Psoas muscle (tissue), 7 donors: ENCODE measurements at regions not wholly inside any gene's neighbourhood (a gene's known extent, or its start where the extent isn't known, plus 50 kb on each side); places are given as distances from the start of the nearest gene placed in this dataset.

ENCODE experiments used
- ATAC-seq, 4 donors: fragments of 200-7000 bp; cut with Tn5 transposase; one replicate each; pipeline ENCODE4 v1.9.1; 2020; ENCODE audit warnings: moderate library complexity in 3 of 4, mild to moderate bottlenecking in 2 of 4
- DNase-seq, 2 donors: peaks; one replicate each; pipeline ENCODE4 v3.0.0-alpha.2; 2020
- H3K27ac ChIP-seq: fragments of 200-600 bp; one replicate; pipeline ENCODE4 v1.8.0; 2022
- H3K27me3 ChIP-seq, 3 donors: fragments of 200-600 bp in 1 of 3; one replicate each; pipeline versions ENCODE4 v1.6.1 to v1.8.0; 2013 to 2022; ENCODE audit warnings: low read length in 2 of 3, mild to moderate bottlenecking in 2 of 3, moderate library complexity in 1 of 3; ENCODE audit not compliant: insufficient read depth in 3 of 3
- H3K36me3 ChIP-seq, 2 donors: fragments of 200-600 bp in 1 of 2; one replicate each; pipeline versions ENCODE4 v1.6.1 to v1.8.0; 2013 to 2022; ENCODE audit warnings: low read depth in 1 of 2, mild to moderate bottlenecking in 1 of 2, moderate library complexity in 1 of 2; ENCODE audit not compliant: insufficient read depth in 1 of 2
- H3K4me1 ChIP-seq: fragments of 200-600 bp; one replicate; pipeline ENCODE4 v1.8.0; 2022
- H3K4me3 ChIP-seq: fragments of 200-600 bp; one replicate; pipeline ENCODE4 v1.8.0; 2022; ENCODE audit warnings: mild to moderate bottlenecking
- H3K9me3 ChIP-seq: fragments of 200-600 bp; one replicate; pipeline ENCODE4 v1.8.0; 2022
- CTCF ChIP-seq: fragments of 200-600 bp; IDR thresholded peaks from one replicate; pipeline ENCODE4 v1.8.0; 2022; ENCODE audit warnings: antibody characterized with exemption
- WGBS, 3 donors: extraction: QIAGEN DNeasy Blood & Tissue Kit; methylation state at CpG; one replicate each; pipeline versions ENCODE4 v1.1.6 to v1.1.7; 2013; 5-methylcytosine and 5-hydroxymethylcytosine counted together
- intact Hi-C, 2 donors: fragments of 100-400 bp; cut with DNase I; formaldehyde crosslinking; loops; one replicate each; pipeline versions ENCODE4 v1.11.0 to v1.14.2; 2022
- donor health status: healthy with polysubstance abuse.
- donor health status: DM: no; HTN: no; CAD: no; lungs with moderate emphysema.
- donor health status: Bipolar disorder and iron deficiency.
- donor health status: healthy.
- donor health status: DM: yes; HTN: yes; CAD: no.
- donor health status: DM: no; HTN: no; CAD: no.
- donor health status: DM: yes; HTN: yes; CAD: no.

- no peak overlapping the region for H3K27ac ChIP-seq
- ATAC-seq = no peak
- no peaks in the 10 kb centered on the region for H3K9me3 ChIP-seq
- H3K27me3 ChIP-seq = peaks cover 0 to 6% (median 0%) of the 10 kb centered on the region in 3 donors
- DNase-seq = no peak
- H3K36me3 ChIP-seq = no peaks in the 10 kb centered on the region
- intact Hi-C loops = no loop called here
- TF ChIP-seq CTCF = no peak
- no peak overlapping the region for H3K4me3 ChIP-seq
- 35 to 58% (median 46%) methylated on average over 19 of the region's 19 CpGs for WGBS, 3 donors
- peaks cover 4% of the 10 kb centered on the region for H3K4me1 ChIP-seq
Observed at GRCh38 chr10:3293581-3294431, 121.2 kb upstream of the PITRM1 start.

GRCh38 chr10:3292636-3293035 is 120.1 kb upstream of the PITRM1 start:
- no peaks in the 10 kb centered on the region for H3K9me3 ChIP-seq
- no peaks in the 10 kb centered on the region for H3K36me3 ChIP-seq
- DNase-seq = no peak
- ATAC-seq = no peak
- H3K4me1 ChIP-seq = peaks cover 4% of the 10 kb centered on the region
- H3K27ac ChIP-seq = no peak overlapping the region
- 84 to 89% (median 87%) methylated on average over 8 of the region's 8 CpGs for WGBS, 3 donors
- intact Hi-C loops = no loop called here
- no peak overlapping the region for H3K4me3 ChIP-seq
- TF ChIP-seq CTCF = no peak
- H3K27me3 ChIP-seq = peaks cover 0 to 6% (median 0%) of the 10 kb centered on the region in 3 donors

- no peak for TF ChIP-seq CTCF
Observed at GRCh38 chr10:3290550-3290949, 118.0 kb upstream of the PITRM1 start.

GRCh38 chr10:3287572-3288445 is 115.2 kb upstream of the PITRM1 start:
- ATAC-seq (no peak), DNase-seq (no peak)
- 85 to 87% (median 87%) methylated on average over 42 of the region's 42 CpGs for WGBS, 3 donors
- Histone ChIP-seq H3K27me3 (no peaks in the 10 kb centered on the region), H3K9me3 (no peaks in the 10 kb centered on the region), H3K36me3 (no peaks in the 10 kb centered on the region), H3K4me3 (no peak overlapping the region), H3K4me1 (no peaks in the 10 kb centered on the region), H3K27ac (no peak overlapping the region)
- intact Hi-C loops = no loop called here
- TF ChIP-seq CTCF = no peak

More at GRCh38 chr10:3290550-3290949, 118.0 kb upstream of the PITRM1 start:
- no peak for DNase-seq
- Histone ChIP-seq H3K4me1 (peaks cover 4% of the 10 kb centered on the region), H3K4me3 (no peak overlapping the region), H3K27ac (no peak overlapping the region), H3K27me3 (peaks cover 0 to under 1% (median 0%) of the 10 kb centered on the region in 3 donors), H3K36me3 (no peaks in the 10 kb centered on the region), H3K9me3 (no peaks in the 10 kb centered on the region)
- intact Hi-C loops = no loop called here
- no peak for ATAC-seq
- WGBS, 3 donors = 69 to 83% (median 77%) methylated on average over 11 to 12 of the region's 12 CpGs
